SW 1271 (cell line): ENCODE measurements at regions not wholly inside any gene's neighbourhood (a gene's known extent, or its start where the extent isn't known, plus 50 kb on each side); places are given as distances from the start of the nearest gene placed in this dataset.
A peak's percentile ranks its signal among the peaks of the same experiment; 100 is the strongest.
"Not testable (repeated sequence)": the region's sequence is repeated elsewhere in the genome, so short reads cannot be mapped to it uniquely, and the experiment has no call there.

Experiments used
- DNase-seq, 2 experiments: peaks; one replicate each; lab custom pipeline; 2025; lab: John Stamatoyannopoulos, UW

GRCh38 chr12:127165567-127166392 is 1101.2 kb upstream of the TMEM132C start:
- DNase-seq: peak; percentile 87 to 93

GRCh38 chr12:127169321-127170181 is 1097.4 kb upstream of the TMEM132C start:
- DNase-seq: no peak

- no peak for DNase-seq
Measured at GRCh38 chr12:127170226-127171180, 1096.5 kb upstream of the TMEM132C start.

- DNase-seq: no peak
Measured at GRCh38 chr12:127172861-127173260, 1094.1 kb upstream of the TMEM132C start.

- DNase-seq: not testable (repeated sequence)
Measured at GRCh38 chr12:127173971-127174370, 1093.0 kb upstream of the TMEM132C start.

- no peak for DNase-seq
Measured at GRCh38 chr12:127174881-127175280, 1092.1 kb upstream of the TMEM132C start.

- DNase-seq: no peak
Measured at GRCh38 chr12:127175361-127175760, 1091.6 kb upstream of the TMEM132C start.

- DNase-seq: no peak
Measured at GRCh38 chr12:127176804-127177203, 1090.2 kb upstream of the TMEM132C start.

- DNase-seq: no peak
Measured at GRCh38 chr12:127178052-127178451, 1088.9 kb upstream of the TMEM132C start.

- no peak for DNase-seq
Measured at GRCh38 chr12:127178463-127178862, 1088.5 kb upstream of the TMEM132C start.

GRCh38 chr12:127179176-127179575 is 1087.8 kb upstream of the TMEM132C start:
- DNase-seq: no peak

GRCh38 chr12:127182018-127182417 is 1085.0 kb upstream of the TMEM132C start:
- no peak for DNase-seq

GRCh38 chr12:127189992-127190391 is 1077.0 kb upstream of the TMEM132C start:
- DNase-seq: no peak

- DNase-seq: no peak
Measured at GRCh38 chr12:127191129-127191528, 1075.8 kb upstream of the TMEM132C start.

- DNase-seq: no peak
Measured at GRCh38 chr12:127192391-127192790, 1074.6 kb upstream of the TMEM132C start.

GRCh38 chr12:127193341-127193740 is 1073.6 kb upstream of the TMEM132C start:
- no peak for DNase-seq

- no peak for DNase-seq
Measured at GRCh38 chr12:127194176-127194575, 1072.8 kb upstream of the TMEM132C start.

- no peak for DNase-seq
Measured at GRCh38 chr12:127205781-127206555, 1061.0 kb upstream of the TMEM132C start.

- no peak for DNase-seq
Measured at GRCh38 chr12:127209318-127209717, 1057.7 kb upstream of the TMEM132C start.

- no peak for DNase-seq
Measured at GRCh38 chr12:127214186-127214585, 1052.8 kb upstream of the TMEM132C start.

- no peak for DNase-seq
Measured at GRCh38 chr12:127223011-127223410, 1044.0 kb upstream of the TMEM132C start.
